ENCODE measurements at regions not wholly inside any gene's neighbourhood (a gene's known extent, or its start where the extent isn't known, plus 50 kb on each side); places are given as distances from the start of the nearest gene placed in this dataset.

DNA sequence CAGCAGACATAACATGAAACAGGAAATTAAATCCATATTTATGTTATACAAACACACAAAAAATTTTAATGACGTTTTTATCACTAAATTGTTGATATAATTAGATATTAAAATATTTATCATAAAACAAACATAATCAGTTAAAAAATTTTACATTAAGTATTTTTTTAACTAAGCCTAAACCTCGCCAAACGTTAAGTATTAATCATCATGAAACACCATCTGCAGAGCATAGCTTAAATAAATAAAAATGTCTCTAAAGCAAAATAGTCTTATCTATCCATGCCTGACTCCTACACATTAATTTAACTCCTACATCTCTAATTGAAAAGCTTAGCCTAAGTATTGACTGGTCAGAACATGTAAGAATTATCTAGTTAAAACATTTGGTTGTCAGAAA, 271.6 kb upstream of the RND3 start:
- Histone ChIP-seq H3K27me3 (ENCODE audit: insufficient read depth, poor library complexity, severe bottlenecking) (no peaks in the 10 kb centered on the region), H3K27ac (replicated peaks) (no peak overlapping the region), H3K4me3 (replicated peaks; ENCODE audit: insufficient read depth, low read length) (no peak overlapping the region)
- no peak for DNase-seq (ENCODE audit: low read depth in 1 of 2, low spot score in 1 of 2)
- TF ChIP-seq REST (IDR thresholded peaks at IDR 0.05; ENCODE audit: insufficient replicate concordance, low read depth) (no peak), POLR2AphosphoS5 (IDR thresholded peaks at IDR 0.05; ENCODE audit: low read depth) (no peak), SPI1 (IDR thresholded peaks at IDR 0.05; ENCODE audit: borderline replicate concordance, low read depth) (no peak), GABPA (IDR thresholded peaks at IDR 0.05; ENCODE audit: low read depth) (no peak)
- TF ChIP-seq, protein P1, sequence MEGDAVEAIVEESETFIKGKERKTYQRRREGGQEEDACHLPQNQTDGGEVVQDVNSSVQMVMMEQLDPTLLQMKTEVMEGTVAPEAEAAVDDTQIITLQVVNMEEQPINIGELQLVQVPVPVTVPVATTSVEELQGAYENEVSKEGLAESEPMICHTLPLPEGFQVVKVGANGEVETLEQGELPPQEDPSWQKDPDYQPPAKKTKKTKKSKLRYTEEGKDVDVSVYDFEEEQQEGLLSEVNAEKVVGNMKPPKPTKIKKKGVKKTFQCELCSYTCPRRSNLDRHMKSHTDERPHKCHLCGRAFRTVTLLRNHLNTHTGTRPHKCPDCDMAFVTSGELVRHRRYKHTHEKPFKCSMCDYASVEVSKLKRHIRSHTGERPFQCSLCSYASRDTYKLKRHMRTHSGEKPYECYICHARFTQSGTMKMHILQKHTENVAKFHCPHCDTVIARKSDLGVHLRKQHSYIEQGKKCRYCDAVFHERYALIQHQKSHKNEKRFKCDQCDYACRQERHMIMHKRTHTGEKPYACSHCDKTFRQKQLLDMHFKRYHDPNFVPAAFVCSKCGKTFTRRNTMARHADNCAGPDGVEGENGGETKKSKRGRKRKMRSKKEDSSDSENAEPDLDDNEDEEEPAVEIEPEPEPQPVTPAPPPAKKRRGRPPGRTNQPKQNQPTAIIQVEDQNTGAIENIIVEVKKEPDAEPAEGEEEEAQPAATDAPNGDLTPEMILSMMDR (IDR thresholded peaks at IDR 0.05; ENCODE audit: insufficient read depth, low read length), result no peak

DNA sequence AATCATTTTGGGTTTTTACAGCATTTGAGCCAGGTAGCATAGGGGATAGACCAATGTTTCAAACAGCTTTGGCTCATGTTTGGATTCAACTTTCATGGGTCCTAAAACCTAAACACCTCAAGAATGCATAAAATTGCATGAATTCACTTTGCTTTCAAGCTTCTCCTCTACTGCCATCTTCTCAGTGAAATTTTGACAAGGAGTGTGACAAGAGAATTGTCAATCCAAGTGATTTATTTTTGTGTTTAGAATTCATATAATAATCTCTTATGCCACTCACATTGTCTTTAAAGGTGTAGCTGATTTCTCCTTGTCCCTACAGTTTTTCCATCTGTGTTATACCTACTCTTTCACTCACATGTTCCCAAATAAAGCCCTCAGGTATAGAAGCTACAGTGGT, 264.8 kb upstream of the RND3 start:
- Histone ChIP-seq H3K27ac (replicated peaks) (no peak overlapping the region), H3K4me3 (replicated peaks; ENCODE audit: insufficient read depth, low read length) (no peak overlapping the region), H3K27me3 (ENCODE audit: insufficient read depth, poor library complexity, severe bottlenecking) (no peaks in the 10 kb centered on the region)
- DNase-seq (ENCODE audit: low read depth in 1 of 2, low spot score in 1 of 2), result no peak
- TF ChIP-seq POLR2AphosphoS5 (IDR thresholded peaks at IDR 0.05; ENCODE audit: low read depth), result no peak

DNA sequence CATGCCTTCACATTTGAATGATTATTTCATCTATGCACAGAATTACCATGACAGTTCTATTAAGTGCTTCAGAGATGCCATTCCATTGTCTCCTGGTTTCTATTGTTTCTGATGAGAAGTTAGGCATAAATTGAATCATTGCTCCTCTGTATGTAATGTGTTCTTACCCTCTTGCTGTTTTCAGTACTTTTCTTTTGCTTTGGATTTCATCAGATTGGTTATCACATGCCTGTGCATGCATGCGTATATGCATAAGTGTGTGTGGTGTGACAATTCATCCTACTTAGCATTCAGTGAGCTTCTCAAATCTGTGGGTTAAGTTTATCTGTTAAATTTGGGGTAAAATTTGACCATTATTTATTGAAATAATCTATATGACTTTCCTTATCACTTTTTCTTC, 263.3 kb upstream of the RND3 start:
- no peak overlapping the region for H3K27ac ChIP-seq (replicated peaks)
- no peaks in the 10 kb centered on the region for H3K27me3 ChIP-seq (ENCODE audit: insufficient read depth, poor library complexity, severe bottlenecking)
- TF ChIP-seq REST (IDR thresholded peaks at IDR 0.05; ENCODE audit: insufficient replicate concordance, low read depth), result no peak
- no peak for TF ChIP-seq POLR2AphosphoS5 (IDR thresholded peaks at IDR 0.05; ENCODE audit: low read depth)
- TF ChIP-seq SPI1 (IDR thresholded peaks at IDR 0.05; ENCODE audit: borderline replicate concordance, low read depth), result no peak
- no peak for TF ChIP-seq GABPA (IDR thresholded peaks at IDR 0.05; ENCODE audit: low read depth)
- TF ChIP-seq, protein P1 (IDR thresholded peaks at IDR 0.05; ENCODE audit: insufficient read depth, low read length), result no peak
- no peak for DNase-seq (ENCODE audit: low read depth in 1 of 2, low spot score in 1 of 2)
- H3K4me3 ChIP-seq (replicated peaks; ENCODE audit: insufficient read depth, low read length), result no peak overlapping the region

GRCh38 chr2:150742094-150742493, 254.6 kb upstream of the RND3 start:
- Histone ChIP-seq H3K27me3 (ENCODE audit: insufficient read depth, poor library complexity, severe bottlenecking) (no peaks in the 10 kb centered on the region), H3K4me3 (replicated peaks; ENCODE audit: insufficient read depth, low read length) (no peak overlapping the region), H3K27ac (replicated peaks) (no peak overlapping the region)
- TF ChIP-seq GABPA (IDR thresholded peaks at IDR 0.05; ENCODE audit: low read depth) (no peak), SPI1 (IDR thresholded peaks at IDR 0.05; ENCODE audit: borderline replicate concordance, low read depth) (no peak), POLR2AphosphoS5 (IDR thresholded peaks at IDR 0.05; ENCODE audit: low read depth) (no peak), REST (IDR thresholded peaks at IDR 0.05; ENCODE audit: insufficient replicate concordance, low read depth) (no peak)
- TF ChIP-seq, protein P1 (IDR thresholded peaks at IDR 0.05; ENCODE audit: insufficient read depth, low read length), result no peak
- DNase-seq (ENCODE audit: low read depth in 1 of 2, low spot score in 1 of 2), result no peak
